ENCODE measurements at regions not wholly inside any gene's neighbourhood (a gene's known extent, or its start where the extent isn't known, plus 50 kb on each side); places are given as distances from the start of the nearest gene placed in this dataset.
A peak's percentile ranks its signal among the peaks of the same experiment; 100 is the strongest.

DNA sequence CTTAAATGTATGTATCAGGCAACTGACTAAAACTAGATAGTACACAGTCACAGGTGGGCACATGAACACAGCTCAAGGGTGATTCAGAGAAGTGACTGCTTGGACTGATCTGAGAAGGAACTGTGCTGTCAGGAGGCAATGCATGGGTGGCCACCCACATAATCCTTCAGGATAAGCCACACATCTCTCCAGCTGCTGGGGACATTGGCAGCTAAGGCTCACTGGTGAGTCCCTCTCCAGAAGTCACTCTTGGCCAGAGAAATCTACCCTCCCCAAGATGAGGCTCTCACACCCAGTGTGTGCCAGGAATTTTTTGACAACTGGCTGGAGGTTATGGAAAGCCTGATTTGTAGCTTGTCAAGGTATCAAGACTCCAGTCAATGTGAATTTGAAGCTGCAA is 302.4 kb upstream of the NEBL start:
- DNase-seq = no peak

DNA sequence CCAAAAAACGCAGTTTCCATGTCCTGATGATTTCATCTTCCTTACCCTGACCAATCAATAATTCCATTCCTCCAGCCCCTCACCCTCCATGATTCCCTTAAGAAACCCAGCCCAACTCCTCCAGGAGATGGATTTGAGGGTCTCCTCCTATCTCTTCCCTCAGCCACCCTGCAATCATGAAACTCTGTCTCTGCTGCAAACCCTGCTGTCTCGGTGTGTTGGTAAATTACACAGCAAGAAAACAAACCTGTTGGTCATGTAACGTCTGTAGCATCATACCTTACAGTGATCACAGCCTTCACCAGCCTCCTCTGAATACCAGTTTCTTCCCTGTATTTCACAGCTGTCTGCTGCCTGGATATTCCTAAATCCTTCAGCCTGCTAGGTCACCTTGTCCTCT is 300.7 kb upstream of the NEBL start:
- DNase-seq = no peak

DNA sequence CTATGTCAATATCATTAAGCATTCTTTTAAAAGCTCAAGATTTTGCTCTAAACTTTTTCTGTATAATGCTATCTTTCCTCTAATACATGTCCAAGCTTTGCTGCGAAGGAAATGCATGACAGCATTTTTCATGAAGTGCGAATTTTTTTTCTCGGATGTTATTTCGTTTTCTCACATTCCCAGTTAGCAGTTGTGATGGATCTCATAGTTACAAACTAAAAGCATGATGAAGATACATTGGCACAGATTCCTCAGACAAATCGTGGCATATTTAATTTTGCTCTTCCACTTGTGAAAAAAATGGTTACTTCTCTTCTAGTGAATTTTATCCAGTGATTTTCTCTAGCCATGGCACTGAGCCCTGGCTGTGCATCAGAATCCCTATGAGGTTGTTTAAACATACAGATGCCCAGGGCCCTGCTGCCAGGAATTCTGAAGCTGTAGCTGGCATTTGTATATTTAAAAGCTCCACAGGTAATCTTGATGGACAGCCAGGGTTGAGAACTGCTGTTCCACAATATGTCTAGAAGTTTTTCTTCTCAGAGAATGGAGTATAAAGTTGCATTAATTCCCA is 299.8 kb upstream of the NEBL start:
- DNase-seq = no peak

DNA sequence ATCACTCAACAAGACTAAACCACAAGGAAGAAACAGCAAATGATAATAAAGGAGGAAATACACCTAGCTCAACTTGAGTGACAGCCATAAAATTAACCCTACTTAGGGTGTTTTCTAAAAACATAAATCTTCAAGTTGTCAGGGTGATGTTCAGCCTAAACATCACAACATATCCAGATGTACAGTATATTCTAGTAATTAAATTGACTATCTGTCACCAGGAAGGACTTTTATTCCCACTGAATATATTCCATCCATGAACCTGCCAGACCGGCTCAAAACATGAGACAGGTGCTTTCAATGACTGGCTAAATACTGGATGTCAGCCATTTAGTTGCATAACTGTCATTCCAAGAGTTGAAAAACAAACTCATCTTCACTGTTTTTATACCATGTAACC is 298.1 kb upstream of the NEBL start:
- peak in 1 of 2 experiments; percentile 9 for DNase-seq

DNA sequence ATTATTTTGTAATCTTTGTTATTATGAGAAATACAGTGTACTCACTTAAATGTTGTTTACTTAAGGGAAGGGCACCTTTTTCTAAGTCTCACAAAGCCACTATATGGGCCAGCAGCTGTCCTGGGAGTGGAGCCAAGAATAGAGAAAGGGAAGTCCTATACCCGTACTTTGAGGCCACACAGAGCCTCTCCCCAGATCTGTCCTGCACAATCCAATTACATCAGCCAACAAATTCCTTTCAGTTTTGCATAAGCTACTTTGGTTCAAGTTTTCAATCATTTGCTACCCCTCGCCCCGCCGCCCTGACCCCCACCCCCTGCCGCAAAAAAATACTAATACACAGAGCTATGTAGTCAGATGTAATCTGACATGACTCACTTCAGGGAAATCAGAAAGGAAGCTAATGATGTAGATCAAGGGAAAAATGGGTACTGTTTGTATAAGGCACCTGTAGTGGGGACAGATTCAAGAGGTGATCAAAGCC is 297.4 kb upstream of the NEBL start:
- DNase-seq = peak in 1 of 2 experiments; percentile 16

DNA sequence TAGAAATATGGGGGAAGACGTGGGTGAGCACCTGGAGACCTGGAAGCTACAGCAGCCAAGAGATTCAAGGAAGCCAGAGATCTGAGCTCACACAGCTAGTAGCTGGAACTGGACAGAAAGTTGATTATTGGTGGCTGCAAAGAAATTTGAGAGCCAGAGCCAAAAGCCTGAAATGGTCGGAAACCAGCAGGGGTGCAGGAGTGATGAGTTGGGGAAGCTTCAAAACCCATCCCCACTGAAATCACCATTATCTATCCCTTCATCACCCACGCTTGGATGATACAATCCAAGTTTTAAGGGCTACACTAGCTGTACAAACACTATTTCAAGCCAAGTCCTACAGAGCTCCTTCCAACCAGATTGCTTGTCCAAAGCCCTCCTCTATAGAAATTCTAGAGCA is 296.1 kb upstream of the NEBL start:
- no peak for DNase-seq

DNA sequence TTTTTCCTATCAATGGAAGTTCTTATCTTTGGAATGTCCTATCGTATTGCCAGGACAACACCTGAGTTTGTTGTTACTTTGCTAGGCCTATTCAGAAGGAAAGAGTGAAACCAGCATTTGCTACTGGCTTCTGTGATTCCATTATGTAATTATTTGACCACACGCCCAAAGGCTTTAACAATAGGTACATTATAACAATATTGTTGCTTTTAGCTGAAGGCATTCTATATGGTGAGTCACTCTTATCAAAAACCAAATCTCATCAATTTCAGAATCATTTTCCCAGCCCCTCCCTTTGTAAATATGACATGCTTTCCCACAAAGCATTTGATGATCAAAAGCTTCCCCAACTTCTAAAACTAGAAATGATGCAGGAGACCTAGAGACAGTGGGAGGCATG is 294.4 kb upstream of the NEBL start:
- DNase-seq = no peak

DNA sequence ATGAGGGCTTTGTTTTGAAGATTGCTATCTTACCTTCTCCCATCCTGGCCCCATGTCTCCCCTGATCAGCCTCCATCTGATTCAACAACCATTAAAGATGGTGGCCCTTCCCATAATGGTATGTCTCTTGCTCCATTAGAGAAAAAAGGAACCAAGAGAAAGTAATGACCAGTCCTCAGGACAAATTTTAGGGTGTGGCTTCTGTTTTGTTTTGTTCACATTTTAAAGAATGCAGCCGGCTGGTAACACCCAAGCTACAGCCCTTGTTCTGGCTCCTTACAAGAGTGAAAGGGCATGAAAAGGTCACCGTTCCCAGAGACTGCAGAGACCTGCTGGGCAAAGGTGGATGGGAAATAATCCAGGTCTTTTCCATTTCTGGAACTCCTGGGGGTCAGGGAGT is 287.9 kb upstream of the NEBL start:
- DNase-seq = no peak

DNA sequence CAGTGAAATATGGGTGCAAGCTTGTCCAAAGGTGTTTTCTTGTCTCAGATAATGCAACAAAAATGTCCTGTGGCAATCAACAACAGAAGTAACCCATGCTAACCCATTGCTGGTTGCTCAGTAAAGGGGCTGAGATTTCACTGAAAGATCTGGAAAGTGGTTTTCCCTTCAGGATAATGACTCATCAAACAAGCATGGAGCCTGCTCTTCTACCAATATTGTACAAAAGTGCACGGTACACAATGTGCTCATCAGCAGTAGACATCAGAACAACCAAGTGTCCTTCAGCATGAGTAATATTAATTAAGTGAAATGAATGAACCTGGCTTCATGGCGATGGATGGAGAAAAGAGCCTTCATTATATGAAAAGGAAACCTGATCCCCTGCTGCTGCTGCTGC is 287.1 kb upstream of the NEBL start:
- DNase-seq = peak in 1 of 2 experiments; percentile 22

DNA sequence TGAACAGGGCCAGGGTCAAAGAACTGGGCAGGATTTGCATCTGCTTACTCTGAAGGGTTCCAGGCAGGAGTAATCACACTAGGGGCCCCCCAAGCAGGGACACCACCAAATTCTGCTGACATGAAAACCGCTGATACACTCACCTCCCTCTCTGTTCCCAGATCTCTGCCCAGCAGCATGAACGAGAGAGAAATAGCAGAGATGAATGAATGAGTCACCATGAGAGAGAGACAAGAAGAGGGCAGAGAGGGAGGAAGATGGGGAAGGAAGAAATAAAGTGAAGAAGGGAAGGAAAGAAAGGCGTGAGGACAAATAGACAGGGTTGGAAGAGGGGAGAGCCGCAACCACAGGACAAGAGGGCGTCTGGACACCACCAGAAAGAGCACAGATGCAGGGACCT is 285.9 kb upstream of the NEBL start:
- DNase-seq = no peak

DNA sequence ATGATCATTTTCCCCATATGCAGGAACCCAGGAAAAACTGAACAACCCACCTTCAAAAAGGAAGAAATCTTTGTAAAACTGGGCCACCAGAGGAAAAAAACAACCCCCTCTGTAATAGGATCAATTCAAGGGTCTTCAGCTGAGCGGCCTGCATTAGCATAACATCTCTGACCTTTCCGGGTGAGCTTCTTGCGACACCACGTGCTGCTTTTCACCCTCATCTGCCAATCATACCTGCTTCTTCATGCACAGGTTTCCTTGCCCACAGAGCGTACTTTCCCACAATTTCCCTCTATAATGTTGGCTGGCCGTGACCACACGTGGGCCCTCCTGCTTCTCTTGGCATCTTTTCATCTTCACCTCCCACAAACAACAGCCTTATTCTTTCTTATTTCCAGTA is 284.3 kb upstream of the NEBL start:
- no peak for DNase-seq

DNA sequence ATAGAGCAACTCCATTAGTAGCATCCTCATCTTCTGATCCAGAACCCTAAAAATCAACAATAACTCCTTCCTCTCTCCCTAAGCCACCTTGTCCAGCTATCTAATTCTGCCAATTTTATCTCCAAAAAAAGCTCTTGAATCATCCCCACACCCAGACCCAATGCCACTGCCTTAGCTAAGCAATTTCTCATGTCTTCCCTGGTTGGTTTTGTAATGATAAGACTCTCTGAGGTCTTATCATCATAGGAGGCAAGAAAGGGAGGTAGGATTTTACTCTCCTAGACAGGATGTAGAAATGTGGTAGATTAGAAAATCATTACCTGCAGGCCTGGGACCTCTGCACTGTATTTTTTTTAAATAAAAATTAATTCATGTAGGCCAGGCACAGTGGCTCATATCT is 283.5 kb upstream of the NEBL start:
- DNase-seq = no peak

DNA sequence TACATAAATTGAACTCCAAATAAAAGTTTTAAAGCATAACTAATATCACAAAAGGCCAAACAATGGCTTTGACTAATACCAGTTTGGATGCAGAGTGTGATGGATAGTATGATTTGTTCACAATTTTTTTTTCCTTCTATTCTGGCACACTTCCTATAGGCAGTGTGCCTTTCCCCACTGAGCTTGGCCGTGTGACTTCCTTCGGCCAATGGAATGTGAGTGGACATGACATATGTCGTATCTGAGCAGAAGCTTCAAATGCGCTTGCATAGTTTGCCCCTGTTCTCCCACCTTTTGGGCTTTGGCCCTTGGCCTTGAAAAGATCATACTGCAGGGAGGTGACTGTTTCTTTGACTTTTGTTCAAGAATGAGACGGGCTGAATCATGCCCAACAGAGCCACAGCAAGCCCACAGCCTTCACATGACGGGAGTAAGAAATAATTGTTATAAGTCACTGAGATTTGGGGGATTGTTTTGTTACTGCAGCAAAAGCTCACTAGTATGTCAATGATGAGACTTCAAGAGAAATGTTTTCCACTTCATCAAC is 279.9 kb upstream of the NEBL start:
- DNase-seq = no peak

DNA sequence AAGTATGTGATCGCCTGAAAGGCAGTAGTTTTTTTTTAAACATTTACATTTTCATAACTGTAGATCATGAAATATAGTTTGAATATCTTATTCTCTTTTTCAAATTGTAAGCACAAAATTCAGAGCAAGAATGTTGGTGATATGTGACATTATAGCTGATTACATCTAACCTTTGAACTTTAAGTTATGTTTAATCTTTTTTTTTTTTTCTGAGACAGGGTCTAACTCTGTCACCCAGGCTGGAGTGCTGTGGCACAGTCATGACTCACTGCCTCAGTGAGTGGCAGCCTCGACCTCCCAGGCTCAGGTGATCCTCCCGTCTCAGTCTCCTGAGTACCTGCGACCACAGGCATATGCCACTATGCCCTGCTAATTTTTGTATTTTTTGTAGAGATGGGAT is 278.7 kb upstream of the NEBL start:
- DNase-seq = no peak

DNA sequence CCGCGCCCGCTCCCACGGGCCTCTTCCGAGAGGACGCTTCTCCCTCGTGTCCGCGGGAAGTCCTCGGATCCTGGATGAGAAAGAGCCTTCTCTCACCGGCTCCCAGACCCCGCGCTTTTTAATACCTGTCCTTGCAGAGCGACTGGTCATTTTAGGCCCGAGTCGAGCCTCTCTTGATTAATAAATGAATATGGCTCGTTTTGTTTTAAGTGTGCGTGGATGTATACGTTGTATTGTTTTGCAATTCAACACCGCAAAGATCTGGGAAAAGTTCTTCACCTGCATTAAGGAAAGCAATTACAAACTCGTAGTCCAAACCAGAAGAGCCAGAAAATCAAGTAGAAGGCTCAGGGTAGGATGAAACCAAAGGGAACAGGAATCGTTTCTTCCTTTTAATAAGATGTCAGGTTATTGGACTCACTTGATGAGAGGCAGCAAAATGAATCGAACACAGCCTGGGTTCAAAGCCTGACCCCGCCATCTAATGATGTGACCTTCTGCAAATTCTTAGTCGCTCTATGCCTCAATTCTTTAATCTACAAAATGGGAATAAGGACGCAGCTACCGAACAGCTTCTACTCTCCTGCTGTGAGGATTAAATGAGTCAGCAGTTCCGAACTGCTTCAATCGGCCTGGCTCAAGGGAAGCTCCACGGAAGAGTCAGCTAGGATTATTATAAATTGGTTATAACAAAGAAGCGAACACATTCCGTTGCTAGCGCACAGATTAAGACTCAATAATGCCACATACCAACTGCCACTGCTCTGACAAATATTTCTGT is 277.8 kb upstream of the NEBL start:
- DNase-seq = no peak

DNA sequence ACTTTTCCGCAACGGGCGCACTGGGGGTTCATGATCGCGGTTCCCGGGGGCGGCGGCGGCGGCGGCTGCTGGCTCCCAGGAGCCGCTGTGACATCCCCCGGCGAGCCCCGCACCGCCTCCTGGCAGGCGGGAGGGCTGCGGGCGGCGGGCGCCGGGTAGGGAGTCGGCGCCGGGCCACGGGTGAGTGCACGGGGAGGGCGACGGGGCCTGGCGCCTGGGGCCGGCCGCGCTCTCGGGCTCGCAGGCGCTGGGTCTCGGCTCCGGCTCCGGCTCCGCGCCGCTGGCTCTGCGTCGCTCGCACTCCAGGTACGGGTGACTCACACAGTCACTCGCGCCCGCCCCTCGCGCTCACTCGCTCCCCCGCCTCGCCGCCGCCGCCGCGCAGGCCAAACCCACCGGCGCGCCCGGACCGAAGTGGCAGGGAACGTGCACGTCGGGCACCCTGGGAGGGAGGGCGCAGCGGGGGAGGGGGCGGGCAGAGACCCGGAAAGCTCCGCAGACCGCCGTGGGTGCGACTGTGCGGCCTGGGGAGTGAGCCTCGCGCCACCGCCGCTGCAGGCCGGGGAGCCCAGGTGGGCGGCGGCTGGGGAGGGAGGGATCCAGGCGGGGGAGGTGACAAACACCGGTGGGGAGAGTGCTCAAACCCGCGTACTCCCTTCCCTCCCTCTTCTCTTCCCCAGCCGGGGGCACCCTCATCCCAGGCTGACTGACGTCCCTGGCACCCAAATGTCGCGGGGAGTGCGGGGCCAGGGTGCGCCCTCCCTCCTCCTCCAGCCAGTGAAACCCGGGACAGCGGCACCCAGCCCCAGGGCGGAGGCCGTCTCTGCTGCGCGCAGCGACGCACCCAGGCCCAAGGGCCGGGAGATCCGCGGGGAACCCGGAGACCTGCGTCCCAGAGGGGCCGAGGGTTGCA is 276.9 kb upstream of the NEBL start:
- DNase-seq = peak; percentile 66 to 67

DNA sequence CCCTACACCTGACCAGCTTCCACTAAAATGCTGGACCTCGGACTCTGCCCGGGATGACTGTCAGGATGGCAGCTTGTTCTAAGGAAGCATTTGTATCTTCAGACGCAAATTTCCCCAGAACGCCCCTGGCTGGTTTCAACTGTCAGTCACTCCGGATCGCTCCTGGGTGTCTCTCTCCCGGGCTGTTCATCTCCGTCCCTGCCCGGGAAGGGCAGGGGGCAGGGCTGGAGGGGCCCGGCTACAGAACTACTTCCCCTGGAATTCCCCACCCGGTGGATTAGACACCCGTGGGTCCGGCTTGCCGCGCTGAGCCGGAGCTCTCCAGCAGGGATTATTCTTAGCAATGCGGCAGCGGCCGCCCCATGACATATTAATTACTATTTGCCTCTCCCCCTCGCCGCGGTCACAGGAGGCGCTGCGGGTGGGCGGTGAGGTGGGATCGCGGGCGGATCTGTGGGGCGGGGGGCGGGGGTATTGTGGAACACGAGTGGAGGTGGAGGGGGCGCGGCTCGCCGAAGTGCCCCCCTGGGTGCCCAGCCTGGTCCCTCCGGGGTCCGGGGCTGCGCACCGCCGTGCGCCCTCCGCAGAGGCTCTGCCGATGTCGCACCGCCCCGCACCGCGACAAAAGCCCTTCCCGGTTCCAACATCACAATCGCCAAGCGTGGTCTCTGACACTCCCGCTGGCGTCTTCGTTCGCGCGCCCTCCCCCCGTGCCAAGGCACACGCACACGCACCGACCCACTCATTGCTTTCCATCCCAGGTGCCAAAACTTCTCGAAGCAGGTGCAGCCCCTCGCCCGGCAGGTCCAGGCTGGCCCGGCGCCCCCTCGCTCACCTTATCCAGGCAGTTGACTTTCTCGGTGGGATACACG is 276.1 kb upstream of the NEBL start:
- DNase-seq = peak in 1 of 2 experiments; percentile 44

DNA sequence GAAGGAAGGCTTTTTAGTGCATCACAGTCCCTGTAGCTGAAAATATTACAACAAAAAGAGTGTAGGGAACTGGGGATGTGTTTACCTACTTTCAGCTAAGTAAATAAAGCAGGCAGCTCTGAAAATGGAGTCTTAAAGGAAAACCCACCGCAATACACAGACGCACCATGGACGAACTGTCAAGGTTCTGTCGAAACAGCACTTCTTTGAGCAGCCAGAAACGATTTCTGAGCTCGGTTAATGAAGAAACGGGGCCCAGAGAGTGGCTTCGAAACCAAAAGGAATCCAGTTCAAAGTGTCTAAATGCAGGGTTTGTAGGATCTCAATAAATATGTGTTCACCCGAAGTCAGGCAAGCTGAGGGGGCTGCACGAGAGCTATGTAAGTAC is 275.4 kb upstream of the NEBL start:
- DNase-seq = peak in 1 of 2 experiments; percentile 59

DNA sequence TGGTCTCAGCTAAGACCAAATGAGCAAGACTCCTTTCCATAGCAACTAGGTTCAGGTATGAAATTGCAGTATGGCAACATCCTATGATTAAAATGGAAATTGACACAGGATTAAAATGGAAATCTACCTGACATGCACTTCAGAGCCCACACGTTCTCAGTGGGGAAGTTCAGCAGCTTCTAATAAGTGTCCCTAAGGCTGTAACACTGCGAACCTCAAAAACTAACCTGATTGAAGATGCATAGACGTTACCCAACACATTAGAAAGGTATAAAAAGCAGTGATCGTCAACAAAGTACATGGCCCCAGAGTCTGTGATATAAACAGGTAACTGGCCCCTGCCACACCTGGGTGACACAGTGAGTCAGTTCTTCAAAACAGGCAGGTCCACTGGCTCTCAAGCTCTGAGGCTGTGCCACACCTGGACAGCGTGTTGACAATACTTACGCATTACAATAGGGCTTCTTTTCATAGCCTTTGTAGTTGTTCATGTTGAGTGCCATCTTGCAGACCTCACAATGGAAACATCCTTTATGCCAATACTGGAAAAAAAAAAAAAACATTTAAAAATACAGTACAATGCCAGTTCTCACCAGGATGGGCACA is 274.9 kb upstream of the NEBL start:
- peak; percentile 19 to 59 for DNase-seq

DNA sequence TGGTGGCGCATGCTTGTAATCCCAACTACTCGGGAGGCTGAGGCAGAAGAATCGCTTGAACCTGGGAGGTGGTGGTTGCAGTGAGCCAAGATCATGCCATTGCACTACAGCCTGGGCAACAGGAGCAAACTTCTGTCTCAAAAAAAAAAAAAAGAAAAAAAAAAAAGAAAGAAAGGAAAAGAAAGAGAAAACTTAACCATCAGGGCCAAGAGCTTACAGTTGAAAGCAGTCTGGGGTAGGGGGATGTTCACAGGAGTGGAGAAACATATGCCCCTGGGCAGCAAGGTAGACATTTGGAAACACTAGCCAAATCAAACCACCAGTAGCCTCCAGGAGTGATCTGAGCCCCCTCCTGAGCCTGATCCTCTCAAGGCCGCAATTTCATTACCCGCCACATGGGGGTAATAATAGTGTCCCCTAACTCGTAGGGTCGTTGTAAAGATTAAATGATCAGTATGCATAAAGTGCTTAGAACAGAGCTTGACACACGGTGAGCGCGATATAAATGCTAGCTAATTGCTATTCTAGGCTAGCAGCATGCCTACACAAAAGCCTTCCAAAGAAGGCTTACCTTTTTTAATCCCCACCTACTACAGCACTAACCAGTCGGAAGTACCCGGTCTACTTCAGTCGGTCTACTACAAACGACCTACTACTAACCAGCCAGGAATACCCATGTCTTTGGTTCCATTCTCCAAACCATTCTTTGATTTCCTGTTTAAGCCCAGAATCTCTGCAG is 274.3 kb upstream of the NEBL start:
- peak in 1 of 2 experiments; percentile 7 for DNase-seq

DNA sequence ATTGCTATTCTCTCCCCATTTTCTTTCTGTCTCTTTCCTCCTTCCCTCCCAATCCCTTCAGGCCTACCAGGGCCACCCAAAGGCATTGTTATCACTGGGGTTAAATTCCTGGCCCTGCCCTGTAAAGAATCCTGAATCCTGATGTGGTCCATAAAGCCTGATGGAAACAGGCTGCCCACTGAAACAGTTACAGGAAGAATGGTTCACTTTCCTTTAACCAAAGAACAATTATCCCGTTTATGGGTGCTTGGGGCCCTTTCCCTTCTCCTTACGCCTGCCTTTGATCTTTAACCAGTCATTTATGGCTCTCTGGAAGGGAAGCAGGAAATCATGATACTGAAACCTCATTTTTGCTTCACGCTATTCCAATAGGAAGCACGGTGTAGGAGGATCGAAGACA is 273.1 kb upstream of the NEBL start:
- DNase-seq = no peak

Data from NCI-H2081 (cell line).